WI38 (cell line): ENCODE measurements at regions not wholly inside any gene's neighbourhood (a gene's known extent, or its start where the extent isn't known, plus 50 kb on each side); places are given as distances from the start of the nearest gene placed in this dataset.

ENCODE experiments used
- H3K4me3 ChIP-seq: 2 replicates; pipeline ENCODE4 v1.5.1; 2011; ENCODE audit warnings: low read depth, mild to moderate bottlenecking, control low read depth, low read length
- CTCF ChIP-seq: IDR thresholded peaks from 2 replicates; pipeline ENCODE4 v1.5.1; 2012; ENCODE audit warnings: low read depth, mild to moderate bottlenecking, control low read depth, low read length

DNA sequence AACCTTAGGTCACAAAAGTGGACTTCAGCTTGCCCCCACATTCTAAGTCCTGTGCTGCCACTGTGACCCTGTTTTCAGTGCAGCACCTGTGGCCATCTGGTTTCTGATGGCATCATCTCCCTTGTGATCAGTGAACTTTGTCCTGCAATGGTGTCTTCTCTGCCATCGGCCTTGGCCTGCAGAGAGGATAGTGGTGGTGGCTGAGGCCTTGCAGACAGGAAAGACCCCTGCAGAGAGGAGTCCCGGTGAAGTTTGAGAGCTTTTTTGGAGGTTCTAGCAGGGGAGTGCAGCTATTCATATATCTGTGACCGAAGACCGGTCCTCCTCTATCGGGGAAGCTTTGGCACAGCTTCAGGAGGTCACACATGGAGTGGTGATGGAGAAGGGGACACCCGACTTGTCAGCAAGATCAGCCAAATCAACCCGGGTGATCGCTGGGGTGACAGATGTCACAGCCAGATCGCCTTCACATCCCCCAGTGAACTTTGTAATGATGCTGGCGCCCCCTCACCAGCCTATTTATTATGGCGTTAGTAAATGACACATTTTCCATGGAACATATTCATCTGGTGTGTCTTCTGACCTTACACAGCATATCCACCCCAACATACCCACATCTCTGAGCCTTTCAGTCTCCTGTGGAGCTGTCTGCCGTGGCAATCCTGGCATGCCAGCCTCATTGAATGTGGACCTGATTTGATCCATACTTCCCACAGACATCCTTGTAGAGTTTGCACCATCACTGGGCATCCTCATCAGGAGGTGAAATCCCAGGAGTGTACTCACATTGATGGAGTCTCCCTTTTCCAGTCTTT, 136.1 kb downstream of the PAPOLA start:
- no peak overlapping the region for H3K4me3 ChIP-seq
- no peak for TF ChIP-seq CTCF

- TF ChIP-seq CTCF: no peak
- H3K4me3 ChIP-seq: no peak overlapping the region
These were observed 137.4 kb downstream of the PAPOLA start for GRCh38 chr14:96639550-96639949.

DNA sequence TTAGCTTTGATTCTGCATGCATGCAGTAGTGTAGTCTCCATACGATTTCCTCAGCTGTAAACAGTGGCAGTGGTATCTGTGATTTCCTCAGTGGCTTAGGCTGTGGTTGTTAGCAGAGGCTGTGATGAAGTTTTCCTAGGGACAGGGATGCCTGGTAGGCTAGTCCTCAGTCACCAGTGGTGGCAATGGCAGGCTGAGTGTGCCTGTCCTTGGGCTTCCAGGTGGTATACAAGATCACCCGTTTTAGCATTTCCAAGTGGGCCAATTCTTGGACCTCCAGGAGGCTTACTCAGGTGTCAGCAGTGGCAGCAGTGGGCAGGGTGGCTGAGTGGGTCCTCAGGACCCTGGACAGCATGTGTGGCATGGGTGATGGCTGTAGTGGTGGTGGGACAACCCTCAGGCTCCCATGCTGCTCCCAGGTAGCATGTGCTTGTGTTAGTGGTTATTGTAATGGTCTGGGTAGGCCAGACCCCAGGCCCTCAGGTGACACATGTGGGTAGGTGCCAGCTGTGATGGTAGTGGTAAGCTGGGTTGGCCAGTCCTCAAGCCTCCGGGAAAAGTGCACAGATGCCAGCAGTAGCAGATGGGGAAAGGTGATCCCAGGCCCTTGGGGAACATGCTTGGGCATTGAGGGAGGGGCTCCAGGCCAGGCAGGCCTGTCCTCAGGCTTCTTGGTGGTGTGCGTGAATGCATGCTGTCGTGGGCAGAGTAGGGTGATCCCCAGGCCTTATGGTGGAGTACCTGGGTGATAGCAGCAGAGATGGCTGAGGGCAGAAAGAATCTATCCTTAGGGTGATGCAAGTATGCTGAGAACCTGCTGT, 146.5 kb downstream of the PAPOLA start:
- no peak for TF ChIP-seq CTCF
- no peak overlapping the region for H3K4me3 ChIP-seq

DNA sequence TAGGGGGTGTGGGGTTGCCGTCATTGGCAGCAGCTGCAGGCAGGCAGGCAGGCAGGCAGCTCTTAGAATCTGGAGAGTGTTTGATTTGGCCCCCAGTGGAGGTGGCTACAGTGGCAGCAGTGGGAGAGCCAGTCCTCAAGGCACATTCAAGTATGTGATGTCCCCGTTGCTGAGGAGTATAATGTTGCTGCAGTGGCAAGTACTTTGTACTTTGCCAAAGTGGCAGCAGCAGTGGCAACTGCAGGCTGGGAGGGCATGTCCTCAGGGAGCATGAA, 147.1 kb downstream of the PAPOLA start:
- no peak for TF ChIP-seq CTCF
- H3K4me3 ChIP-seq: no peak overlapping the region

DNA sequence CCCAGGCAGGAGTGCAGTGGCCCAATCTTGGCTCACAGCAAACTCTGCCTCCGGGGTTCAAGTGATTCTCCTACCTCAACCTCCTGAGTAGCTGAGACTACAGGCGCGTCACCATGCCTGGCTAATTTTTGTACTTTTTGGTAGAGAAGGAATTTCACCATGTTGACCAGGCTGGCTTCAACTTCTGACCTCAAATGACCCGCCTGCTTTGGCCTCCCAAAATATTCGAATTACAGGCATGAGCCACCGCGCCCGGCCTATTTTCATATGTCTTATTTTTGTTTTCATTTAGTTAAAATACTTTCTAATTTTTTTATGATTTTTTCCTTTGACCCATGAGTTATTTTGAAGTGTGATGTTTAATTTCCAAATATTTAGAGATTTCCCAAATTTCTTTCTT, 143.6 kb upstream of the VRK1 start:
- H3K4me3 ChIP-seq: no peak overlapping the region
- TF ChIP-seq CTCF: no peak

GRCh38 chr14:96658611-96659010, 138.6 kb upstream of the VRK1 start:
- H3K4me3 ChIP-seq: no peak overlapping the region
- no peak for TF ChIP-seq CTCF

DNA sequence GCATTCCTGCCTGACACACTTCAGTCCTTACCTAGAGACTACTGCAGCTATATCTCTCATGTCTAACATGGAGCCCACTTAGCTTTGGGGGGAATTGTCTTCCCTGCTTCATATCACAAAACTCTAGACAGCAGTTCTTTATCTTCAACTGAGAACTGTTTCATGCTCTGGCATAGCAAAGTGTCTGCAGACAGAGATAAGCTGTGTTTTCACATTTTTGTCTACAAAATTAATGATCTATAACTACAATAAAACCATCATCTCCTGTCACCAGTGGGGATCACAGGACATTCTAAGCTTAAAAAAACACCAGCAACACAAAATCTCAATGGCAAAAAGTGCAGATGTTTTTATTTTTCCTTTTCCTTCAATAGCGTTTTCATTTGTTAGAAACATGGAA, 137.1 kb upstream of the VRK1 start:
- H3K4me3 ChIP-seq: no peak overlapping the region
- no peak for TF ChIP-seq CTCF
